SK-N-SH (cell line): ENCODE measurements at regions not wholly inside any gene's neighbourhood (a gene's known extent, or its start where the extent isn't known, plus 50 kb on each side); places are given as distances from the start of the nearest gene placed in this dataset.
"Not testable (repeated sequence)": the region's sequence is repeated elsewhere in the genome, so short reads cannot be mapped to it uniquely, and the experiment has no call there.

Experiments
- CTCF ChIA-PET: fragments of 300-600, 350-600 bp; formaldehyde crosslinking; extraction: SDS; loops from one replicate; lab custom pipeline; 2021; lab: Yijun Ruan, JAX
- POLR2A ChIA-PET: fragments of 350-600 bp; sonication (Branson Sonifier 250); formaldehyde crosslinking; extraction: SDS; loops from one replicate; lab custom pipeline; 2020; ENCODE audit warnings: antibody characterized with exemption, inconsistent platforms; lab: Yijun Ruan, JAX
- DNase-seq: peaks from one replicate; pipeline ENCODE4 v3.0.0; 2012
- H2AFZ ChIP-seq: fragments of 200-600 bp; sonication (generic); 2 replicates; pipeline ENCODE4 v1.8.1; 2016; ENCODE audit warnings: antibody characterized with exemption, mild to moderate bottlenecking, low read depth
- H3F3A ChIP-seq: fragments of 200-600 bp; sonication (generic); replicated peaks from 2 replicates; pipeline ENCODE3; 2016; ENCODE audit warnings: antibody characterized with exemption, mild to moderate bottlenecking; ENCODE audit not compliant: insufficient read depth
- H3K27ac ChIP-seq, 2 experiments: fragments of 200-500 bp in 1 of 2; fragments of 200-600 bp in 1 of 2; sonication (Bioruptor generic) in 1 of 2; sonication (generic), shearing (Covaris generic) in 1 of 2; 2 replicates each; pipeline versions ENCODE4 v1.5.1 to v1.6.1; 2014 to 2016; ENCODE audit warnings: low read depth in 2 of 2, inconsistent platforms in 1 of 2, low read length in 1 of 2, mild to moderate bottlenecking in 1 of 2, mixed read lengths in 1 of 2
- H3K27me3 ChIP-seq: fragments of 200-600 bp; sonication (generic), shearing (Covaris generic); 2 replicates; pipeline ENCODE4 v1.6.1; 2016; ENCODE audit warnings: mixed run types; ENCODE audit not compliant: insufficient read depth
- H3K36me3 ChIP-seq, 2 experiments: fragments of 200-500 bp in 1 of 2; fragments of 200-600 bp in 1 of 2; sonication (Bioruptor generic) in 1 of 2; sonication (generic) in 1 of 2; replicated peaks in 1 of 2; 2 replicates each; pipeline versions ENCODE3 to v1.5.1; 2014 to 2016; ENCODE audit warnings: low read length in 1 of 2, mild to moderate bottlenecking in 1 of 2; ENCODE audit not compliant: insufficient read depth in 2 of 2, control insufficient read depth in 1 of 2
- H3K4me1 ChIP-seq, 2 experiments: fragments of 200-500 bp in 1 of 2; fragments of 200-600 bp in 1 of 2; sonication (Bioruptor generic) in 1 of 2; sonication (generic), shearing (Covaris generic) in 1 of 2; 2 replicates each; pipeline versions ENCODE4 v1.5.1 to v1.6.1; 2014 to 2016; ENCODE audit warnings: low read depth in 1 of 2, low read length in 1 of 2, mixed run types in 1 of 2; ENCODE audit not compliant: insufficient read depth in 2 of 2, control insufficient read depth in 1 of 2
- H3K4me2 ChIP-seq: fragments of 200-600 bp; sonication (generic), shearing (Covaris generic); 2 replicates; pipeline ENCODE4 v1.6.1; 2017; ENCODE audit warnings: mixed run types
- H3K4me3 ChIP-seq, 2 experiments: fragments of 200-500 bp in 1 of 2; fragments of 200-600 bp in 1 of 2; sonication (Bioruptor generic) in 1 of 2; sonication (generic), shearing (Covaris generic) in 1 of 2; 2 replicates each; pipeline versions ENCODE4 v1.5.1 to v1.8.1; 2014 to 2016; ENCODE audit warnings: low read depth in 2 of 2, inconsistent platforms in 1 of 2, low read length in 1 of 2, mild to moderate bottlenecking in 1 of 2, mixed read lengths in 1 of 2, moderate library complexity in 1 of 2
- H3K79me2 ChIP-seq: fragments of 200-600 bp; sonication (generic); 2 replicates; pipeline ENCODE4 v1.8.1; 2017; ENCODE audit warnings: mild to moderate bottlenecking; ENCODE audit not compliant: insufficient read depth
- H3K9ac ChIP-seq: fragments of 200-600 bp; sonication (generic); 2 replicates; pipeline ENCODE4 v1.6.1; 2017; ENCODE audit warnings: mixed run types
- H3K9me2 ChIP-seq: fragments of 200-600 bp; sonication (generic); 2 replicates; pipeline ENCODE4 v1.6.1; 2017; ENCODE audit warnings: mixed run types
- H3K9me3 ChIP-seq: fragments of 200-600 bp; sonication (generic); 2 replicates; pipeline ENCODE4 v1.6.1; 2017; ENCODE audit warnings: mixed run types, mild to moderate bottlenecking, moderate library complexity
- H4K20me1 ChIP-seq: fragments of 200-600 bp; sonication (generic); 2 replicates; pipeline ENCODE4 v1.6.1; 2017; ENCODE audit warnings: mild to moderate bottlenecking, mixed run types; ENCODE audit not compliant: insufficient read depth
- EP300 ChIP-seq, 2 experiments: IDR thresholded peaks; 2 replicates each; pipeline versions ENCODE4 v1.4.0 to v1.6.1; 2012; ENCODE audit warnings: borderline replicate concordance in 1 of 2, low read depth in 1 of 2, low read length in 1 of 2
- GATA2 ChIP-seq: sonication (generic); formaldehyde crosslinking; IDR thresholded peaks from 2 replicates; pipeline ENCODE4 v1.5.0; 2020; ENCODE audit warnings: mild to moderate bottlenecking, missing genetic modification reagents
- NFIC ChIP-seq: IDR thresholded peaks from 2 replicates; pipeline ENCODE4 v1.4.0; 2012; ENCODE audit warnings: borderline replicate concordance
- POLR2AphosphoS5 ChIP-seq: IDR thresholded peaks from 2 replicates; pipeline ENCODE4 v1.6.1; 2012; ENCODE audit warnings: low read depth, low read length
- RAD21 ChIP-seq: IDR thresholded peaks from 2 replicates; pipeline ENCODE4 v1.6.1; 2012; ENCODE audit warnings: mild to moderate bottlenecking, low read length
- RXRA ChIP-seq: IDR thresholded peaks from 2 replicates; pipeline ENCODE4 v1.4.0; 2012; ENCODE audit warnings: low read depth, mild to moderate bottlenecking, borderline replicate concordance
- SMC3 ChIP-seq: IDR thresholded peaks from 2 replicates; pipeline ENCODE4 v1.6.1; 2012; ENCODE audit warnings: low read depth, low read length, improper control_type of control experiment
- TAF1 ChIP-seq: IDR thresholded peaks from 2 replicates; pipeline ENCODE4 v1.6.1; 2012; ENCODE audit warnings: low read depth, mild to moderate bottlenecking, low read length, moderate library complexity, borderline replicate concordance
- TCF12 ChIP-seq: IDR thresholded peaks from 2 replicates; pipeline ENCODE4 v1.4.0; 2012
- whole genome bisulfite sequencing: methylation state at CpG from one replicate; pipeline ENCODE4 v1.1.6; 2017; ENCODE audit warnings: low lambda C conversion rate; 5-methylcytosine and 5-hydroxymethylcytosine counted together
- TF ChIP-seq, protein P1 (sequence below): IDR thresholded peaks from 2 replicates; pipeline ENCODE4; 2012
- TF ChIP-seq, protein P2 (sequence below): fragments of 150-350 bp; IDR thresholded peaks from 2 replicates; pipeline ENCODE4 v1.6.1; 2017; ENCODE audit warnings: antibody characterized with exemption, low read length, low read depth, borderline replicate concordance
- TF ChIP-seq, protein P3 (sequence below): IDR thresholded peaks from 2 replicates; pipeline ENCODE4 v1.6.1; 2012; ENCODE audit warnings: mild to moderate bottlenecking, low read depth, low read length, moderate library complexity

DNA sequence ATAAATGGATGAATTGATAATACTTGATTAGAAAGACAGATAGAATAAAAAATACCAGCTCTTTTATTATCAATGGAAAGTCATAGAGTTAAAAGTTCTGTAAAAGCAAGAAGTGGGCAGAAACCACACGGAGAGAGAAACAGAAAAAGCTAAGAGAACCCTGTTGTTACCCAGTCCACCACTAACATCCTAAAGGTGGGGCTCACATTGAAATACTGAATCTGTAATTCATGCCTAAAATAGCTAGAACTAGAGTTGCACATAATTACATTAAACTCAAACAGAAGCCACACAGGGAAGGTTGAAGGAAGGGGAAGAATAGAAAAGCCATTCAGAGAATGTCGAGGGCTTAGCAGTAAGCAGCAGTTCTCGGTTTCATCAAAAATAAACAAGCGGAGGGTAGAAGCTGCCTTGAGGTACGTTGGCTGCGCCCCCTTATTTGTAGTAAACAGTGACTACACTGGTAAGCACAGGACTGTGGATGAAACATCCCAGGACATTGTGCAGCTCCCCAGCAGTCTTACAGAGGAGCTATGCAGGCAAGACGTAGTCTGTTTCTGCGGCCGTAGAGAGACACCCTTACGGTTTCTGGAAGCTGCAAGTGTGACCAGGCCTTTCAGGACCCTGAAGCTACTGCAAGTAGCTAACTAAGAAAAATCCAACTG lies 1247.0 kb upstream of the GYPC start (continued):
- TF ChIP-seq, protein P1, sequence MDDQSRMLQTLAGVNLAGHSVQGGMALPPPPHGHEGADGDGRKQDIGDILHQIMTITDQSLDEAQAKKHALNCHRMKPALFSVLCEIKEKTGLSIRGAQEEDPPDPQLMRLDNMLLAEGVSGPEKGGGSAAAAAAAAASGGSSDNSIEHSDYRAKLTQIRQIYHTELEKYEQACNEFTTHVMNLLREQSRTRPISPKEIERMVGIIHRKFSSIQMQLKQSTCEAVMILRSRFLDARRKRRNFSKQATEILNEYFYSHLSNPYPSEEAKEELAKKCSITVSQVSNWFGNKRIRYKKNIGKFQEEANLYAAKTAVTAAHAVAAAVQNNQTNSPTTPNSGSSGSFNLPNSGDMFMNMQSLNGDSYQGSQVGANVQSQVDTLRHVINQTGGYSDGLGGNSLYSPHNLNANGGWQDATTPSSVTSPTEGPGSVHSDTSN, result no peak
- no peak for TF ChIP-seq POLR2AphosphoS5
- no peak for TF ChIP-seq TCF12
- TF ChIP-seq, protein P2, sequence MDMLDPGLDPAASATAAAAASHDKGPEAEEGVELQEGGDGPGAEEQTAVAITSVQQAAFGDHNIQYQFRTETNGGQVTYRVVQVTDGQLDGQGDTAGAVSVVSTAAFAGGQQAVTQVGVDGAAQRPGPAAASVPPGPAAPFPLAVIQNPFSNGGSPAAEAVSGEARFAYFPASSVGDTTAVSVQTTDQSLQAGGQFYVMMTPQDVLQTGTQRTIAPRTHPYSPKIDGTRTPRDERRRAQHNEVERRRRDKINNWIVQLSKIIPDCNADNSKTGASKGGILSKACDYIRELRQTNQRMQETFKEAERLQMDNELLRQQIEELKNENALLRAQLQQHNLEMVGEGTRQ, result no peak
- no peak for TF ChIP-seq NFIC
- TF ChIP-seq EP300 (IDR thresholded peaks at IDR 0.05; ENCODE audit: borderline replicate concordance in 1 of 2, low read depth in 1 of 2, low read length in 1 of 2), result no peak

DNA sequence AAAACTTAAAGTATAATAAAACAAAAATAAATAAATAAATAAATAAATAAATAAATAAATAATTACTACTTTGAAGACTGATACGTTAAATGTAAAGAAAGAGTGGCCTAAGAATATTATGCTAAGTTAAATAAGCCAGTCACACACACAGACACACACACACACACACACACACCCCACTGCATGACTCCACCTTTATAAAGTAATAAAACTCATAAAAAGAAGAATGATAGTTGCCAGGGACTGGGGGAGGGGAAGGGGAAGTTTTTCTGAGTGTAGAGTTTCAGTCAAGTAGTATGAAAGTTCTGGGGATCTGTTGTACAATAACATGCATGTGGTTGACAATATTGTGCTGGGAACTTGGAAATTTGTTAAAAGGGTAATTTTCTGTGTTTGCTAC lies 1237.5 kb upstream of the GYPC start:
- Histone ChIP-seq H3K9ac (no peak overlapping the region), H3K27ac (no peak overlapping the region), H3K9me3 (no peaks in the 10 kb centered on the region), H2AFZ (no peak overlapping the region), H3K4me3 (no peak overlapping the region; a peak in 1 of 4 replicates), H3F3A (no peaks in the 10 kb centered on the region), H3K79me2 (no peaks in the 10 kb centered on the region)
- WGBS, result 5% methylated on average over 1 of the region's 1 CpG
- CTCF ChIA-PET, result no interaction called here
- TF ChIP-seq NFIC (no peak), GATA2 (no peak), SMC3 (no peak), TAF1 (no peak), TCF12 (no peak), RAD21 (no peak), RXRA (no peak)
- TF ChIP-seq, protein P3, sequence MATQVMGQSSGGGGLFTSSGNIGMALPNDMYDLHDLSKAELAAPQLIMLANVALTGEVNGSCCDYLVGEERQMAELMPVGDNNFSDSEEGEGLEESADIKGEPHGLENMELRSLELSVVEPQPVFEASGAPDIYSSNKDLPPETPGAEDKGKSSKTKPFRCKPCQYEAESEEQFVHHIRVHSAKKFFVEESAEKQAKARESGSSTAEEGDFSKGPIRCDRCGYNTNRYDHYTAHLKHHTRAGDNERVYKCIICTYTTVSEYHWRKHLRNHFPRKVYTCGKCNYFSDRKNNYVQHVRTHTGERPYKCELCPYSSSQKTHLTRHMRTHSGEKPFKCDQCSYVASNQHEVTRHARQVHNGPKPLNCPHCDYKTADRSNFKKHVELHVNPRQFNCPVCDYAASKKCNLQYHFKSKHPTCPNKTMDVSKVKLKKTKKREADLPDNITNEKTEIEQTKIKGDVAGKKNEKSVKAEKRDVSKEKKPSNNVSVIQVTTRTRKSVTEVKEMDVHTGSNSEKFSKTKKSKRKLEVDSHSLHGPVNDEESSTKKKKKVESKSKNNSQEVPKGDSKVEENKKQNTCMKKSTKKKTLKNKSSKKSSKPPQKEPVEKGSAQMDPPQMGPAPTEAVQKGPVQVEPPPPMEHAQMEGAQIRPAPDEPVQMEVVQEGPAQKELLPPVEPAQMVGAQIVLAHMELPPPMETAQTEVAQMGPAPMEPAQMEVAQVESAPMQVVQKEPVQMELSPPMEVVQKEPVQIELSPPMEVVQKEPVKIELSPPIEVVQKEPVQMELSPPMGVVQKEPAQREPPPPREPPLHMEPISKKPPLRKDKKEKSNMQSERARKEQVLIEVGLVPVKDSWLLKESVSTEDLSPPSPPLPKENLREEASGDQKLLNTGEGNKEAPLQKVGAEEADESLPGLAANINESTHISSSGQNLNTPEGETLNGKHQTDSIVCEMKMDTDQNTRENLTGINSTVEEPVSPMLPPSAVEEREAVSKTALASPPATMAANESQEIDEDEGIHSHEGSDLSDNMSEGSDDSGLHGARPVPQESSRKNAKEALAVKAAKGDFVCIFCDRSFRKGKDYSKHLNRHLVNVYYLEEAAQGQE, result no peak
- TF ChIP-seq, all 33 proteins: peak for 0
- H3K27me3 ChIP-seq, result no peaks in the 10 kb centered on the region
- H4K20me1 ChIP-seq, result no peaks in the 10 kb centered on the region
- H3K4me2 ChIP-seq, result no peak overlapping the region
- H3K36me3 ChIP-seq, result no peaks in the 10 kb centered on the region
- POLR2A ChIA-PET, result no interaction called here
- H3K9me2 ChIP-seq, result no peaks in the 10 kb centered on the region
- no peak for DNase-seq
- H3K4me1 ChIP-seq, result no peaks in the 10 kb centered on the region

DNA sequence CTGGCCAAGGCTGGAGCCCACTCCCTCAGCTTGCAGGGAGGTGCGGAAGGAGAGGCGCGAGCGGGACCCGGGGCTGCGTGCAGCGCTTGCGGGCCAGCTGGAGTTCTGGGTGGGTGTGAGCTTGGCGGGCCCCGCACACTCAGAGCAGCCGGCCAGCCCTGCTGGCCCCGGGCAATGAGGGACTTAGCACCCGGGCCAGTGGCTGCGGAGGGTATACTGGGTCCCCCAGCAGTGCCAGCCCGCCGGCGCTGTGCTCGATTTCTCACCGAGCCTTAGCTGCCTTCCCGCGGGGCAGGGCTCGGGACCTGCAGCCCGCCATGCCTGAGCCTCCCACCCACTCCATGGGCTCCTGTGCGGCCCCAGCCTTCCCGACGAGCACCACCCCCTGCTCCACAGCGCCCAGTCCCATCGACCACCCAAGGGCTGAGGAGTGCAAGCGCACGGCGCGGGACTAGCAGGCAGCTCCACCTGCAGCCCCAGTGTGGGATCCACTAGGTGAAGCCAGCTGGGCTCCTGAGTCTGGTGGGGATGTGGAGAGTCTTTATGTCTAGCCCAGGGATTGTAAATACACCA lies 1233.7 kb upstream of the GYPC start:
- POLR2A ChIA-PET, H3K36me3 ChIP-seq, H3K4me3 ChIP-seq, H3K79me2 ChIP-seq, H3K9ac ChIP-seq, H3K4me2 ChIP-seq, H3K27ac ChIP-seq, H2AFZ ChIP-seq, H4K20me1 ChIP-seq, DNase-seq, H3K4me1 ChIP-seq, H3K9me3 ChIP-seq, H3K9me2 ChIP-seq, H3K27me3 ChIP-seq, CTCF ChIA-PET, H3F3A ChIP-seq: not testable (repeated sequence)
- whole genome bisulfite sequencing, result 30% methylated on average over 2 of the region's 32 CpGs
